Hindlimb muscle (tissue), 1 donor: ENCODE measurements at regions not wholly inside any gene's neighbourhood (a gene's known extent, or its start where the extent isn't known, plus 50 kb on each side); places are given as distances from the start of the nearest gene placed in this dataset.

Experiments
- DNase-seq: peaks from one replicate; pipeline ENCODE4 v3.0.0-alpha.2; 2013

GRCh38 chr20:6956574-6956973 lies 189.1 kb downstream of the BMP2 start:
- DNase-seq = no peak

GRCh38 chr20:6959900-6960312 lies 192.4 kb downstream of the BMP2 start:
- no peak for DNase-seq

DNA sequence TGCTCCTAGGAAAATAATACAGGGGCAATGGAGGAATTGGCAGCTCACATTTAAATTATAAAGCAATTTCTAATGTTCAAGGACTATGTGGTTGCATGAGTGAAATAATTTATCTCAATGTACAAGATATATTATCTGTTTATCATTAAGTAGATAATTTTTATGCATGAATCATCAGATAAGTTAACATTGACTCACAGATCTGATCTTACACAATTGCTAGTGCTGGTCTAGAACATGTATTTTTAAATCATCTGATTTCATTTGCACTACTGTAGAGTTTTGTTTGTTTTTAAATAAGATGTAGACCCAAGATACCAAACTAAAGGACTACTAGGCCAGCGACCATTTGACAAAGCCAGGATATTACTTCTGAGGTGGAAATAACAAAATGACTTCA lies 199.2 kb downstream of the BMP2 start:
- no peak for DNase-seq

DNA sequence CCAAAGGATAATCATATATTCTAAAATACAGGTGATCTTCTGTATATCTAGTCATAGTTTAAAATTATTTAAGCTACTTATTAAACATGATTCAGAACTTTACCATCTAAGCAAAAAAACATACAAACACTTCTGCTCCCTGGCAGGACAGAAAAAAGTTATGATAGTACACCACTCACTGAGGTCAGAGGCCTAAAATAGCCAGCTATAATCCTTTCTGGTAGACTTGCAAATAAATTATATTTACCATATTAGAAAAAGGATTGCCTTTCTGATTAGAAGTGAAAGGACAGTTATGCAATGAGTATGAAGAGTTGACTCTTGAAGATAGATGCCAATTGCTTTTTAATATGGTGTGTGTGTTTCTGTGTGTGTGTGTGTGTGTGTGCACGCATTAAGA lies 207.4 kb downstream of the BMP2 start:
- no peak for DNase-seq

- no peak for DNase-seq
Observed at GRCh38 chr20:6975311-6975710, 207.8 kb downstream of the BMP2 start.

DNA sequence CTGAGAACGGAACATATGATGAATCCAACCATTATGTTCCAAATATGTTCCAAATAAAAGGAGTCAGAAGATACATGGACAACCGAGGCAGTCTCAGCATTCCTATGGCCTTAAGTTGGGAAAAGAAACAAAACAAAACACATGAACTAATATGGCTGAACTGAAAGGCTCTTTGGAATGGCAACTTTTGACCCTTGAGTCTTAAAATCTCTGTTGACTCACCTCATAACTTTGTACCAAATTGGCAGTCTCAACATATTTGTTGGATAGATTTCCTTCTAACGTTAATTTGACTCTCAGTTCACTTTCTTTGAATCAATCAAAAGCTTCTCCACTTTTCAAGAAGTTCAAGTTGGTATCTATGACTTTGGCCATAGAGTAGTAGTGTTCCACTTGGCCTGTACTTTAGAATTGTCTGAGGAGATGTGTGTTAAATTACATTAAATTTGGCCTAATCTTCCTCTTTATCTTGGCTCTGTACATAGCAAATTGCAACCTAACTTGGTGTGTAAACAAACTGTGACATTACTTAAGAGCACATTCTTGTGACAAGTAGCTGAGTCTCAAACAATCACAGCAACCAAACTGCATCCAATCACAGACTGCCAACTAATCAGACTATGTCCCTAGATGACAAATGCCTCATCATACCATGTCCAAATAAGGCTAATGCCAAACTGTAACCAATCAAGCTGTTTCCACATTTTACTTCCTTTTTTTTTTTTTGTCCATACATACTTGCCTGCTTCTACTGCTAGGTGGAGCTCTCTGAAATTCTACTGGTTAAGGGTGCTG lies 208.8 kb downstream of the BMP2 start:
- no peak for DNase-seq

- no peak for DNase-seq
Observed at GRCh38 chr20:6979621-6980020, 212.1 kb downstream of the BMP2 start.

DNA sequence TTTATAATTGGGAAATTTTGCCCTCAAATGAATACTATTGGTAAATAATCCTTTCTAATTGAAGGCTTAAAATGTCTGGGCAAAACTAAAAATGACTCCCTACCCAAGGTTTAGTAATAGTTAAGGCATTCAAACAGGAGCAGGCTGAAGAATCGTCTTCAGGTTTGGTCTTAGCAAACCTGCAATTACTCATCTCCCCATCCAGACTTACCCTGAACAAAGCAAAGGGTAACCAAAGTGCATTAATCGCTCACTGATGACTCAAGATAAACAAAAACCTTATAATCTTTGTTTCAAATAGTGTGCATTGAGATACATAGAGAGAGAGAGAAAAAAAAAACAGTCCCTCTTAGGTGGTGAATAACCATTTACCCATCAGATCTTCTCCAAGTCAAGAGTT lies 225.5 kb downstream of the BMP2 start:
- DNase-seq = no peak

- DNase-seq = no peak
Observed at GRCh38 chr20:6993511-6993910, 226.0 kb downstream of the BMP2 start.

- DNase-seq = no peak
Observed at GRCh38 chr20:6994452-6994851, 227.0 kb downstream of the BMP2 start.

DNA sequence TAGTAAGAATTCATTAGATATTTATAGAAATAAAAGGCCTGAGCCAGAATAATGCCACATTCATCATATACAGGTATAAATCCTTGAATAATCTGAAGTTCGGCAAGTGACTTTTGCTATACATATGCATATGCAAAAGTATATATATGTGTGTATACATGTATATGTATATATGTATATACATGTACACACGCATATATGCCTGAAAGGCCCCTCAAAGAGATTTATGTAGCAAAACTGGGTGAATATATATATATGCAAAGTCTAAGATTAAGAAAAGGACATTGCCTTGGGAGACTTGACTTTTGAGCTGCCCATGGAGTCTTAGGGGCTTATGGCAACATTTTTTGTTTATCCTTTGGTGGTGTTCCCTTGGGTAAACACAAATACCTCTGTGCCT lies 231.4 kb downstream of the BMP2 start:
- no peak for DNase-seq

DNA sequence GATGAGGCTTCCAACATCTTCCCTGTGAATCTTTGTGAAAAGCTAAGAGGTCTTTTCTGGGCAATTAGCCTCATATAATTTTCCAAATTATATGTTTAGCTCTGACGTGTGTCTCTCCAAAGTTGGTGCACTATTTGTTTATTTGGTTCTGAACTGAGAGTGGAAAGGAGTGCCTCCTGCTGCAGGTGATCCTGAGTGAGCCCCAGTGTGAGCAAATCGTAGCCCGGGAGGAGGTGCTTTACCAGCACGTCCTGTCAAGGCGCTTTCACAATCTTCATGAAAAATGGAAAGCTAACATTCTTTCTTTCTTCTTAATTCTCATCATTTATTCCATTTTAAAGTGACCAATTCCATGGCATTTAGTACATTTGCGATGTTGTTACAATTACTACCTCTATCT lies 231.9 kb downstream of the BMP2 start:
- no peak for DNase-seq

DNA sequence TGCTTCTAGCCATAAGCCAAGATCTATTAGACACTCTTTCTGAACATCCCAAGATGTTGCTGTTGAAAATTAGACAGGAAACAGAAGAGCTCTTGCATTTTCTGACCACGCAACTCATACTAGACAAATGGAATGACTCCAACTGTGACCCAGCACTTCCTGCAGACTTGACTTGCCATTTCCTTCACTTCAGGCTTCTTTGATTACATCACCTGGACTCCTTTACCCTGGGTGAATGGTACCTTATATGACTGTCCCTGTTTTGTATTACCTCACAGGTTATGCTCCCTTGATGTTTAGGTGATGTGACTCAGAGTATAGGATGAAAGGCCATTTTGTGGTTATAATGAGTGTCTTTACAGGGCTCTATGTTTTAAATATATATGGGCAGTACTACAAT lies 236.1 kb downstream of the BMP2 start:
- no peak for DNase-seq

GRCh38 chr20:7004801-7005200 lies 237.3 kb downstream of the BMP2 start:
- no peak for DNase-seq

DNA sequence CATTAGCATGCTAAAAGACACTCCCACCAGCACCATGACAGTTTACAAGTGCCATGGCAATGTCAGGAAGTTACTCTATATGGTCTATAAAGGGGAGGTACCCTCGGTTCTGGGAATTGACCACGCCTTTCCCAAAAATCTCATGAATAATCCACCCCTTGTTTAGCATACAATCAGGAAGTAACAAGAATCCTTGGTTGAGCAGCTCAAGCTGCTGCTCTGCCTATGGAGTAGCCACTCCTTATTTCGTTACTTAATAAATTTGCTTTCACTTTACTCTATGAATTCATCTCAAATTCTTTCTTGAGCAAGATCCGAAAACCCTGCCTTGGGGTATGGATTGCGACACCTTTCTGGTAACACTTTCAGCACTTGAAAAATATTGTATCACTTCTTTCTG lies 243.0 kb downstream of the BMP2 start:
- DNase-seq = no peak

GRCh38 chr20:7015257-7015656 lies 247.8 kb downstream of the BMP2 start:
- DNase-seq = no peak

DNA sequence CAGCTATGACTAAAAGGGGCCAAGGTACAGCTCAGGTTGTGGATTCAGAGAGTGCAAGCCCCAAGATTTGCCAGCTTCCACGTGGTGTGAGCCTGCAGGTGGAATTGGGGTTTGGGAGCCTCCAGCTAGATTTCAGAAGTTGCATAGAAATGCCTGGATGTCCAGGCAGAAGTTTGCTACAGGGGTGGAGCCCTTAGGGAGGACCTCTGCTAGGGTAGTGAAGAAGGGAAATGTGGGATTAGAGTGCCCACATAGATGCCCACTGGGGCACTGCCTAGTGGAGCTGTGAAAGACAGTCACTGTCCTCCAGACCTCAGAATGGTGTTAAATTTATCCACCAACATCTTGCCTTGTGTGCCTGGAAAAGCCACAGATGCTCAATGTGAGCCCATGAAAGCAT lies 255.1 kb downstream of the BMP2 start:
- no peak for DNase-seq

- no peak for DNase-seq
Observed at GRCh38 chr20:7025635-7026034, 258.1 kb downstream of the BMP2 start.

- no peak for DNase-seq
Observed at GRCh38 chr20:7029019-7029418, 261.5 kb downstream of the BMP2 start.

GRCh38 chr20:7031222-7031621 lies 263.7 kb downstream of the BMP2 start:
- no peak for DNase-seq

DNA sequence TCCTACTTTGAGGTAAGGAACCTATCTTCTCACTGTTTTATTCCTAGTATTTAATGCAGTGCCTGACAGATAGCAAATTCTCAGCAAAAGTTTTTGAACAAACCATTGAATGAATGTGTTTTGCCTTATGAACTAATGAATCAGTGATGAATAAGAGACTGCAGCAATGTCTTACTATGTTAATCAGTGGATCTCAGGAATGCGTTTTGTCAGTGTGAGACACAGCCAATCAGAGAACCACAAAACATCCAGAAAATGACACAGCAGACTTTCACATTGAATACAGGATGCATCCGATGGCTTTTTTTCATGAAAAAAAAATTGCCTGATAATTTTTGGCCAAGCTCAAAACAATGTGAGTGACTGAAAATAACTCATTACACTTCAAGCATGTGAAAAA lies 270.5 kb downstream of the BMP2 start:
- DNase-seq = no peak

GRCh38 chr20:7057611-7058010 lies 290.1 kb downstream of the BMP2 start:
- no peak for DNase-seq

GRCh38 chr20:7078804-7079203 lies 311.3 kb downstream of the BMP2 start:
- DNase-seq = no peak

GRCh38 chr20:7080472-7080871 lies 313.0 kb downstream of the BMP2 start:
- no peak for DNase-seq

- DNase-seq = no peak
Observed at GRCh38 chr20:7085467-7085866, 318.0 kb downstream of the BMP2 start.
